ENCODE measurements at regions not wholly inside any gene's neighbourhood (a gene's known extent, or its start where the extent isn't known, plus 50 kb on each side); places are given as distances from the start of the nearest gene placed in this dataset.

DNA sequence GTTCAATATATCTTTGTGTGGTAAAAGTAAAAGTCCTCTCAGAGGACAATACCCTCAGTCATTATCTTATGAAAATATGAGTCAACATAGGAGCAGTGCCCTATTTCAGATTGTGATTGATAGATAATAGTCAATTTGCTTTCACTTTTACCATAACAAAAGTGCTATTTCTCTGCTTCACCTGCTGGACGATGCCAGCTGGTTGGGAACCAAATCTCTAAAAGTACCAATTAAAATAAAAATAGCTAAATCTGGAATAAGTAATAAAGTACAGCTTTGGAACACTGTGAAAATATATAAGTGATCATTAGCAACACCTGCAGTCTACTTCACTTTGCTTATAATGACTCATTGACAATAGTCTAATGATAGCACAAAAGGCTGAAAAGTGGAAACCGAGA lies 390.3 kb upstream of the AGTR1 start:
- TF ChIP-seq POLR2AphosphoS5 (IDR thresholded peaks at IDR 0.05; ENCODE audit: low read depth) (no peak), ZNF114 (CRISPR knock-in tag; IDR thresholded peaks at IDR 0.05) (no peak), CREB1 (CRISPR knock-in tag; IDR thresholded peaks at IDR 0.05; ENCODE audit: low read depth) (no peak), JUNB (IDR thresholded peaks at IDR 0.05; ENCODE audit: unreplicated experiment) (no peak)
- TF ChIP-seq, protein P1, sequence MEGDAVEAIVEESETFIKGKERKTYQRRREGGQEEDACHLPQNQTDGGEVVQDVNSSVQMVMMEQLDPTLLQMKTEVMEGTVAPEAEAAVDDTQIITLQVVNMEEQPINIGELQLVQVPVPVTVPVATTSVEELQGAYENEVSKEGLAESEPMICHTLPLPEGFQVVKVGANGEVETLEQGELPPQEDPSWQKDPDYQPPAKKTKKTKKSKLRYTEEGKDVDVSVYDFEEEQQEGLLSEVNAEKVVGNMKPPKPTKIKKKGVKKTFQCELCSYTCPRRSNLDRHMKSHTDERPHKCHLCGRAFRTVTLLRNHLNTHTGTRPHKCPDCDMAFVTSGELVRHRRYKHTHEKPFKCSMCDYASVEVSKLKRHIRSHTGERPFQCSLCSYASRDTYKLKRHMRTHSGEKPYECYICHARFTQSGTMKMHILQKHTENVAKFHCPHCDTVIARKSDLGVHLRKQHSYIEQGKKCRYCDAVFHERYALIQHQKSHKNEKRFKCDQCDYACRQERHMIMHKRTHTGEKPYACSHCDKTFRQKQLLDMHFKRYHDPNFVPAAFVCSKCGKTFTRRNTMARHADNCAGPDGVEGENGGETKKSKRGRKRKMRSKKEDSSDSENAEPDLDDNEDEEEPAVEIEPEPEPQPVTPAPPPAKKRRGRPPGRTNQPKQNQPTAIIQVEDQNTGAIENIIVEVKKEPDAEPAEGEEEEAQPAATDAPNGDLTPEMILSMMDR (conservative IDR thresholded peaks at IDR 0.05; ENCODE audit: low read depth in 2 of 2): no peak

Data from GM23338 (cell line).